NCI-H460 (cell line): ENCODE measurements at regions not wholly inside any gene's neighbourhood (a gene's known extent, or its start where the extent isn't known, plus 50 kb on each side); places are given as distances from the start of the nearest gene placed in this dataset.

Experiments
- DNase-seq: peaks from one replicate; pipeline ENCODE4 v3.0.0-alpha.2; 2016; ENCODE audit warnings: low read depth; ENCODE audit errors: extremely low read depth
- small RNA-seq, 2 experiments: library from RNA; depleted of rRNA; stranded (forward); fragments of <200 nt; gene quantifications; one replicate each; pipeline ENCODE3, GENCODE V24; 2014

DNA sequence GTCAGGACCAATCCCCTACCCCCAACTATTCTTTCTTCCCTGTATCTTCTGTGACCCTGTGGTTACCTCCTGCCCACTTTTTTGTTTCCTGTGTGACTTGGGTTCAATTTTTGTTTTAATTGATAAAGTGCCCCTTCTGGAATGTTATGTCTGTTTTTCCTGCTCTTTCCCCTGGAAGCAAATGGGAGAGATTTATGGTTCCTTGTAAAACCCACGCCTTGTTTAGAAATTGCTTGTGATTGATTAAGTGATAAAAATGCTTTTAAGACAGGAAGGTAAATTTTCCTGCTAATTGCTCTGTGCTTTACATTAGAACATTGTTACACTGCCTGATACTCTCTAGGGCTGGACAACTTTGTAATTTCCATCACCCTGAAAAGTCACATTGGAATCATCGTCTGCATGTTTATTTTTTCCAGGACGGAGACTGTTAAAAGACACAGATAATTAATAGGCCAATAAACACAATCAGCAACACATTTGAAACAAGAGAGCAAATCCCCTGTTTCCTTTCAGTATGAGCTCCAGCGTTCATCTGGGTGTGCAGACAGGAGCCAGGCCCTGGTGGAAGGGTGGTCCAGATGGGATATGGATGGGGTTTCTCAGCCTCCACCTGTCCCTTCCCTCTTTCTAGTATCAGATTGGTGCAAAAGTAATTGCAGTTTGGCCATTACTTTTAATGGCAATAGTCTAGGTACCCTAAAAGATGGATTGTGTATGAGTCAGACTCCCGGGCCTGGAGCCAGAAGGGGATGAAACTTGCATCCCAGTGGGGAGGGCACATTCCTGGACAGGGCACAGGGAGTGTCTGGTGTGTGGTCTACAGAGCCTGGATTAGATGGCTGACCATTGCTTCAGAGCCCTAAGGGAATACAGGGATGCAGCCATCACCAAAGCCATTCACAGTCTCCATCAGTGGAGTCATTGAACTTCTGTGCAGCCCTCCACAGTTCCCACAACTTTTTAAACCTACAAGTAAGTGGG lies 58.1 kb upstream of the AGBL1 start:
- DNase-seq = no peak

DNA sequence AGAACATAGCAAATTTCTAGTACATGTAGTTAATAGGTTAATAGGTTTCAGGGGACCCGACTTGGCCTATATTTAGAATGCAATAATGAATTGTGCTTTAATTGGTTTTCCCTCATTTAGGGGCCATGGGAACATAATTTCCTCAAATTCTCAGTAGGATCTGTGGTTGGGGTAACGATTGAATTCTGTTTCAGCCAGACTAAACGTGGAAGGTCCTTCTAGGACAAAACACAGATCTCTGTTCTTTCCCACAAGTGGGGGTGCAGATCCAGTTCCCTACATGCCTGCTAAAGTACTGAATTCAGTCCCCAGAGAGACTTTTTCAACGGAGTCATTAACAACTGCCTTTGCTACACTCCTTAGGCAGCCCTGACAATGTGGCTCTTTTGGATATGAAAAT lies 50.7 kb upstream of the AGBL1 start:
- no peak for DNase-seq

Small RNA genes in the stretch of these regions (small RNA-seq; reads per million reads assigned to genes)
- 0 reads per million in 2 experiments for gene AC104229.1
